WTC11 (cell line): ENCODE measurements at regions not wholly inside any gene's neighbourhood (a gene's known extent, or its start where the extent isn't known, plus 50 kb on each side); places are given as distances from the start of the nearest gene placed in this dataset.

Source experiments
- ATAC-seq: fragments of 200-7000 bp; cut with Tn5 transposase; 2 replicates; pipeline ENCODE4 v1.10.0; 2021; ENCODE audit warnings: mild to moderate bottlenecking, moderate library complexity
- CTCF ChIA-PET: fragments of 300-600 bp; sonication (Branson Sonifier 250); formaldehyde crosslinking; loops from one replicate; lab custom pipeline; 2021; ENCODE audit warnings: antibody characterized with exemption; lab: Charles Lee
- POLR2A ChIA-PET: fragments of 350-600 bp; sonication (Branson Sonifier 250); formaldehyde crosslinking; loops from one replicate; lab custom pipeline; 2021; ENCODE audit warnings: antibody characterized with exemption; lab: Charles Lee
- DNase-seq: peaks from one replicate; pipeline ENCODE4 v3.0.0; 2021; ENCODE audit warnings: low spot score
- H3K27ac Mint-ChIP-seq: 2 replicates; pipeline ENCODE4 v1.8.0; 2021; ENCODE audit warnings: mixed read lengths
- H3K27me3 Mint-ChIP-seq: 2 replicates; pipeline ENCODE4 v1.8.0; 2021; ENCODE audit warnings: low read depth, mild to moderate bottlenecking, moderate library complexity, mixed read lengths
- H3K36me3 Mint-ChIP-seq: 2 replicates; pipeline ENCODE4 v1.8.0; 2021; ENCODE audit warnings: mixed read lengths
- H3K4me1 Mint-ChIP-seq: 2 replicates; pipeline ENCODE4 v1.8.0; 2022; ENCODE audit warnings: mixed read lengths
- H3K4me3 Mint-ChIP-seq: 2 replicates; pipeline ENCODE4 v1.8.0; 2021; ENCODE audit warnings: mild to moderate bottlenecking, moderate library complexity, mixed read lengths
- H3K9me3 Mint-ChIP-seq: 2 replicates; pipeline ENCODE4 v1.8.0; 2021; ENCODE audit warnings: mixed read lengths
- FOXK1 ChIP-seq: sonication (generic); formaldehyde crosslinking; IDR thresholded peaks from 2 replicates; pipeline ENCODE4 v1.8.0; 2022; ENCODE audit warnings: mild to moderate bottlenecking, moderate library complexity, missing genetic modification reagents
- FOXP4 ChIP-seq: sonication (generic); formaldehyde crosslinking; IDR thresholded peaks from 2 replicates; pipeline ENCODE4 v1.8.0; 2022; ENCODE audit warnings: mild to moderate bottlenecking, missing genetic modification reagents
- GABPB1 ChIP-seq: sonication (generic); formaldehyde crosslinking; IDR thresholded peaks from 2 replicates; pipeline ENCODE4 v1.8.1; 2023; ENCODE audit warnings: mild to moderate bottlenecking, missing genetic modification reagents
- IRF2 ChIP-seq: sonication (generic); formaldehyde crosslinking; IDR thresholded peaks from 2 replicates; pipeline ENCODE4 v1.8.0; 2022; ENCODE audit warnings: low read depth, missing genetic modification reagents, borderline replicate concordance
- NFYB ChIP-seq: sonication (generic); formaldehyde crosslinking; conservative IDR thresholded peaks from 2 replicates; pipeline ENCODE4 v1.8.0; 2022; ENCODE audit warnings: low read depth, missing genetic modification reagents
- NR1H2 ChIP-seq: sonication (generic); formaldehyde crosslinking; IDR thresholded peaks from 2 replicates; pipeline ENCODE4 v1.9.0; 2021; ENCODE audit warnings: mild to moderate bottlenecking, moderate library complexity, missing genetic modification reagents
- RELA ChIP-seq: sonication (generic); formaldehyde crosslinking; IDR thresholded peaks from 2 replicates; pipeline ENCODE4 v1.8.1; 2022; ENCODE audit warnings: missing genetic modification reagents, mild to moderate bottlenecking, borderline replicate concordance
- SP1 ChIP-seq: sonication (generic); formaldehyde crosslinking; conservative IDR thresholded peaks from 2 replicates; pipeline ENCODE4 v1.8.1; 2022; ENCODE audit warnings: missing genetic modification reagents
- TCF7 ChIP-seq: sonication (generic); formaldehyde crosslinking; IDR thresholded peaks from 2 replicates; pipeline ENCODE4 v1.8.0; 2022; ENCODE audit warnings: mild to moderate bottlenecking, low read depth, missing genetic modification reagents, moderate library complexity
- ZNF138 ChIP-seq: sonication (generic); formaldehyde crosslinking; conservative IDR thresholded peaks from 2 replicates; pipeline ENCODE4 v1.8.1; 2022; ENCODE audit warnings: mild to moderate bottlenecking, moderate library complexity, missing genetic modification reagents
- ZNF317 ChIP-seq: sonication (generic); formaldehyde crosslinking; IDR thresholded peaks from 2 replicates; pipeline ENCODE4 v1.8.1; 2023; ENCODE audit warnings: low read depth, mild to moderate bottlenecking, moderate library complexity, missing genetic modification reagents, borderline replicate concordance
- ZNF532 ChIP-seq: fragments of 250-450 bp; sonication (Bioruptor Pico); IDR thresholded peaks from 2 replicates; pipeline ENCODE4 v1.9.0; 2021; ENCODE audit warnings: mild to moderate bottlenecking, borderline replicate concordance
- ZSCAN18 ChIP-seq: fragments of 250-450 bp; sonication (Bioruptor Pico); IDR thresholded peaks from 2 replicates; pipeline ENCODE4 v2.1.2; 2022; ENCODE audit warnings: mild to moderate bottlenecking, moderate library complexity
- TF ChIP-seq, protein P1 (sequence below): sonication (generic); formaldehyde crosslinking; IDR thresholded peaks from 2 replicates; pipeline ENCODE4 v1.8.0; 2022; ENCODE audit warnings: mild to moderate bottlenecking, missing genetic modification reagents
- TF ChIP-seq, protein P2 (sequence below): fragments of 200-600 bp; IDR thresholded peaks from 2 replicates; pipeline ENCODE4 v1.8.0; 2022; ENCODE audit warnings: antibody characterized with exemption
- TF ChIP-seq, protein P3 (sequence below): sonication (generic); formaldehyde crosslinking; IDR thresholded peaks from 2 replicates; pipeline ENCODE4 v1.8.1; 2022; ENCODE audit warnings: mild to moderate bottlenecking, moderate library complexity, missing genetic modification reagents
- TF ChIP-seq, protein P4 (sequence below): sonication (generic); formaldehyde crosslinking; IDR thresholded peaks from 2 replicates; pipeline ENCODE4 v1.8.1; 2023; ENCODE audit warnings: mild to moderate bottlenecking, missing genetic modification reagents

- TF ChIP-seq, protein P1, sequence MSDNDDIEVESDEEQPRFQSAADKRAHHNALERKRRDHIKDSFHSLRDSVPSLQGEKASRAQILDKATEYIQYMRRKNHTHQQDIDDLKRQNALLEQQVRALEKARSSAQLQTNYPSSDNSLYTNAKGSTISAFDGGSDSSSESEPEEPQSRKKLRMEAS (CRISPR knock-in tag) = peak; percentile 44; the same call in 1 of the 2 replicates
- TF ChIP-seq NFYB (CRISPR knock-in tag) (peak; percentile 73), SP1 (0 out of 2 replicates have a peak, but pooled peaks have one; percentile 32), NR1H2 (CRISPR knock-in tag) (no peak), GABPB1 (peak; percentile 50)
- TF ChIP-seq, protein P2, sequence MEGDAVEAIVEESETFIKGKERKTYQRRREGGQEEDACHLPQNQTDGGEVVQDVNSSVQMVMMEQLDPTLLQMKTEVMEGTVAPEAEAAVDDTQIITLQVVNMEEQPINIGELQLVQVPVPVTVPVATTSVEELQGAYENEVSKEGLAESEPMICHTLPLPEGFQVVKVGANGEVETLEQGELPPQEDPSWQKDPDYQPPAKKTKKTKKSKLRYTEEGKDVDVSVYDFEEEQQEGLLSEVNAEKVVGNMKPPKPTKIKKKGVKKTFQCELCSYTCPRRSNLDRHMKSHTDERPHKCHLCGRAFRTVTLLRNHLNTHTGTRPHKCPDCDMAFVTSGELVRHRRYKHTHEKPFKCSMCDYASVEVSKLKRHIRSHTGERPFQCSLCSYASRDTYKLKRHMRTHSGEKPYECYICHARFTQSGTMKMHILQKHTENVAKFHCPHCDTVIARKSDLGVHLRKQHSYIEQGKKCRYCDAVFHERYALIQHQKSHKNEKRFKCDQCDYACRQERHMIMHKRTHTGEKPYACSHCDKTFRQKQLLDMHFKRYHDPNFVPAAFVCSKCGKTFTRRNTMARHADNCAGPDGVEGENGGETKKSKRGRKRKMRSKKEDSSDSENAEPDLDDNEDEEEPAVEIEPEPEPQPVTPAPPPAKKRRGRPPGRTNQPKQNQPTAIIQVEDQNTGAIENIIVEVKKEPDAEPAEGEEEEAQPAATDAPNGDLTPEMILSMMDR = no peak
- Mint-ChIP-seq H3K4me3 (peak overlapping the region; percentile 85), H3K4me1 (peaks cover 9% of the 10 kb centered on the region), H3K27me3 (peaks cover 3% of the 10 kb centered on the region; the same call in 1 of the 2 replicates), H3K9me3 (no peaks in the 10 kb centered on the region), H3K36me3 (peaks cover 25% of the 10 kb centered on the region), H3K27ac (no peak overlapping the region)
- peak; percentile 93 for DNase-seq
- POLR2A ChIA-PET = interaction anchor here (1.2 kb wide), 1 partner anchor 12 kb away, joined by 7 read pairs; a partner anchor contains a TSS
- peak; percentile 99 for ATAC-seq
- CTCF ChIA-PET = interaction anchor here (0.6 to 1.3 kb wide), 4 partner anchors 10 to 191 kb away, joined by 3 to 6 read pairs (median 4); a partner anchor contains a TSS
These were observed 172.8 kb upstream of the ZNF267 start for GRCh38 chr16:31700530-31701388.

GRCh38 chr16:31701734-31702133, 171.9 kb upstream of the ZNF267 start:
- Mint-ChIP-seq H3K9me3 (no peaks in the 10 kb centered on the region), H3K27ac (no peak overlapping the region; the same call in 1 of the 2 replicates), H3K4me1 (peaks cover 9% of the 10 kb centered on the region), H3K27me3 (peaks cover 3% of the 10 kb centered on the region; the same call in 1 of the 2 replicates), H3K36me3 (peaks cover 30% of the 10 kb centered on the region), H3K4me3 (peak overlapping the region; percentile 85)
- POLR2A ChIA-PET = no interaction called here
- ATAC-seq (no peak), DNase-seq (no peak)
- TF ChIP-seq RELA (CRISPR knock-in tag) (no peak), GABPB1 (0 out of 2 replicates have a peak, but pooled peaks have one; percentile 20), TCF7 (CRISPR knock-in tag) (no peak), IRF2 (no peak), ZSCAN18 (CRISPR knock-in tag) (no peak)
- TF ChIP-seq, protein P3, sequence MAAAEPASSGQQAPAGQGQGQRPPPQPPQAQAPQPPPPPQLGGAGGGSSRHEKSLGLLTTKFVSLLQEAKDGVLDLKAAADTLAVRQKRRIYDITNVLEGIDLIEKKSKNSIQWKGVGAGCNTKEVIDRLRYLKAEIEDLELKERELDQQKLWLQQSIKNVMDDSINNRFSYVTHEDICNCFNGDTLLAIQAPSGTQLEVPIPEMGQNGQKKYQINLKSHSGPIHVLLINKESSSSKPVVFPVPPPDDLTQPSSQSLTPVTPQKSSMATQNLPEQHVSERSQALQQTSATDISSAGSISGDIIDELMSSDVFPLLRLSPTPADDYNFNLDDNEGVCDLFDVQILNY = no peak
- CTCF ChIA-PET = interaction anchor here (0.7 to 1.3 kb wide), 2 partner anchors 9 to 229 kb away, joined by 3 read pairs; no protein-coding TSS in a partner anchor

DNA sequence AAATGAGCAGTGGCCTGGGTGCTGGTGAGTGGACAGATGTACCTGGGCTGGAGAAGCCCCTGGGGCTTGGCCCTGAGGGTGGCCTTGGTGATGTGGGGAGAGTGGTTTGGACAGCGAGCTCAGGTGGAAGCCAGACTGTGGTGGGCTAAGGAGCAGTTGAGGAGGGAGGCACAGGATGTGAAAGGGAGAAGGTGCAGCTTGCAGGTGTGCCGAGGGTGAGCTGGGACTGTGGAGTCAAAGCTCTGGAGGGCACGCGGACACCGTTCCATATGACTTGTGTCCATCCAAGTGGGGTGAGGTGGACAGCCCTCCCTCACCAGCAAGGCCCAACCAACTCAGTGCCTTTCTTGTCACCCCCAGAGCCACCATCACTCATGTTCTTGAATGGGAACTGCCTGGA, 170.8 kb upstream of the ZNF267 start:
- no peak for DNase-seq
- Mint-ChIP-seq H3K9me3 (no peaks in the 10 kb centered on the region), H3K4me3 (peak overlapping the region; percentile 18; the same call in 1 of the 2 replicates), H3K27ac (no peak overlapping the region), H3K27me3 (no peaks in the 10 kb centered on the region), H3K4me1 (peaks cover 9% of the 10 kb centered on the region), H3K36me3 (peaks cover 40% of the 10 kb centered on the region)
- CTCF ChIA-PET = interaction anchor here (1.3 kb wide), 1 partner anchor 8 kb away, joined by 3 read pairs; no protein-coding TSS in a partner anchor
- POLR2A ChIA-PET = no interaction called here
- ATAC-seq = no peak
- TF ChIP-seq, protein P4, sequence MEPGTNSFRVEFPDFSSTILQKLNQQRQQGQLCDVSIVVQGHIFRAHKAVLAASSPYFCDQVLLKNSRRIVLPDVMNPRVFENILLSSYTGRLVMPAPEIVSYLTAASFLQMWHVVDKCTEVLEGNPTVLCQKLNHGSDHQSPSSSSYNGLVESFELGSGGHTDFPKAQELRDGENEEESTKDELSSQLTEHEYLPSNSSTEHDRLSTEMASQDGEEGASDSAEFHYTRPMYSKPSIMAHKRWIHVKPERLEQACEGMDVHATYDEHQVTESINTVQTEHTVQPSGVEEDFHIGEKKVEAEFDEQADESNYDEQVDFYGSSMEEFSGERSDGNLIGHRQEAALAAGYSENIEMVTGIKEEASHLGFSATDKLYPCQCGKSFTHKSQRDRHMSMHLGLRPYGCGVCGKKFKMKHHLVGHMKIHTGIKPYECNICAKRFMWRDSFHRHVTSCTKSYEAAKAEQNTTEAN (CRISPR knock-in tag) = no peak
- no peak for TF ChIP-seq ZNF532 (CRISPR knock-in tag)
- TF ChIP-seq ZNF317 (CRISPR knock-in tag) = no peak
- no peak for TF ChIP-seq FOXK1 (CRISPR knock-in tag)
- no peak for TF ChIP-seq ZNF138
- no peak for TF ChIP-seq FOXP4
